ENCODE measurements at regions not wholly inside any gene's neighbourhood (a gene's known extent, or its start where the extent isn't known, plus 50 kb on each side); places are given as distances from the start of the nearest gene placed in this dataset.
"Not testable (repeated sequence)": the region's sequence is repeated elsewhere in the genome, so short reads cannot be mapped to it uniquely, and the experiment has no call there.

DNA sequence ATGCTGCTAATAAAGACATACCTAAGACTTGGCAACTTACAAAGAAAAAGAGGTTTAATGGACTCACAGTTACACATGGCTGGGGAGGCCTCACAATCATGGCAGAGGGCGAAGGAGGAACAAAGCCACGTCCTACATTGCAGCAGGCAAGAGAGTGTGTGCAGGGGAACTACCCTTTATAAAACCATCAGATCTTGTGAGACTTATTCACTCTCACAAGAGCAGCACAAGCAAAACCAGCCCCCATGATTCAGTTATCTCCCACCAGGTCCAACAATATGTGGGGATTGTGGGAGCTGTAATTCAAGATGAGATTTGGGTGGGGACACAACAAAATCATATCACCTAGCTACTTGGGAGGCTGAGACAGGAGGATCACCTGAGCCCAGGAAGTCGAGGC, 202.4 kb downstream of the FAM43A start:
- DNase-seq: not testable (repeated sequence)

DNA sequence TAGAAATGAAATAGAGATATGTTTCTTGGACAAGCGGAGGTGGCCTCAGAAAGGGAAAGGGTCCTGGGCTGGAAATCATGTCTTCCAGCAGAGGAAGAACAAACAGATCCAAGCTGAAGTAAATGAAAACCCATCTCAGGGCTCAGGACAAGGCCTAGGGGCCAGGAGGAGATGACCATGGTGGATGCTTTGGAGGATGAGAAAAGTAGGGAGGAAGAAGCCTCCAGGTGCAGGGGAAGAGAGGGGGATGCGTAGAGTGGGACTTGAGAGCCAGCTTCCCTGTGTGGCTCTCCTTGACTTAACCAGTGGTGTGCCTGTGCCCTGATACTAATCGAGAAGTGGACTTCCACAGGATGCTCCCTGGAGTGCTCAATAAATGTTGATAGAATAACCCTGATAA, 203.2 kb downstream of the FAM43A start:
- DNase-seq: no peak

DNA sequence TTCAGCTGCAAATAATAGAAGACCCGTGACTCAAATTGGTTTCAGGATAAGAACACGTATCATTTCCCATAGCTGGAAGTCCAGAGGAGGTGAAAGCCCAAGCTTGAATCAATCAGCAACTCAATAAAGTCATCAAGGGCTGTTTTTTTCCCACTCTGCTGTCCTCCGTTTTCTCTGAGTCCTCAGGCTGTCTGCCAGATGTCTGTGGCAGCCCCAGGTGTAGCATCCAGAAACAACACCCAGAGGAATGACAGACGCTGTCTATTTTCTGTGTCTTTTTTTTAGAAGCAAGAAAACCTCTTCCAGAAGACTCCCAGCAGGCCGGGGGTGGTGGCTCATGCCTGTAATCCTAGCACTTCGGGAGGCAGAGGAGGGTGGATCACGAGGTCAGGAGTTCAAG, 204.4 kb downstream of the FAM43A start:
- no peak for DNase-seq

DNA sequence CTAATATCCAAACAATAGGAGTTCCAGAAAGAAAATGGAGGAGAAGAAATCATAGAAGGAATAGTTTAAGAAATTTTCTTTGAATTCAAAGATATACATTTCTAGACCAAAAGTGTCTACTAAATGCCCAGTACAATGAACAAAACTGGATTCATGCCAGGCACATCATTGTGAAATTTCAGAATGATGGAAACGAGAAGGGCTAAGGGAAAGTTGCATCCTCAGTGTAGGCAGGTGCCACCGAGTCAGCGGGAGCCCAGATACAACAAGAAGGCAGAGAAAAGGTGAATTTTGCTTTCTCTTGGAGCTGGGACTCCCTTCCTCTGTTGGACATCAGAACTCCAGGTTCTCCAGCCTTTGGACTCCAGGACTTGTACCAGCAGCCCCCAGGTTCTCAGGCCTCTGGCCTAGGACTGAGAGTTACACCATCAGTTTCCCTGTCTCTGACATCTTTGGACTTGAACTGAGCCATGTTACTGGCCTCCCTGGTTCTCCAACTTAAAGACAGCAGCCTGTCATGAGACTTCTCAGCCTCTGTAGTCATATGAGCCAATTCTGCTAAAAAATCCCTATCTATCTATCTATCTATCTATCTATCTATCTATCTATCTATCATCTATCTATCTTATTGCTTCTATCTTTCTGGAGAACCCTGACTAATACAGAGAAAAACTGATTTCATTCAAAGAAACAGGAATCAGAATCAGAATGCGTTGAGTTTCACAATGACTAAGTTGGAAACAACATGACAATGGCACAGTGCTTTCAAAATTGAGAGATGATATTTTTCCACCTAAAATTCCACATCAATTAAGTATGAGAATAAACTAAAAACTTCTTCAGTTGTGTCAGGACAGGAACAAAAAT, 207.7 kb downstream of the FAM43A start:
- no peak for DNase-seq

DNA sequence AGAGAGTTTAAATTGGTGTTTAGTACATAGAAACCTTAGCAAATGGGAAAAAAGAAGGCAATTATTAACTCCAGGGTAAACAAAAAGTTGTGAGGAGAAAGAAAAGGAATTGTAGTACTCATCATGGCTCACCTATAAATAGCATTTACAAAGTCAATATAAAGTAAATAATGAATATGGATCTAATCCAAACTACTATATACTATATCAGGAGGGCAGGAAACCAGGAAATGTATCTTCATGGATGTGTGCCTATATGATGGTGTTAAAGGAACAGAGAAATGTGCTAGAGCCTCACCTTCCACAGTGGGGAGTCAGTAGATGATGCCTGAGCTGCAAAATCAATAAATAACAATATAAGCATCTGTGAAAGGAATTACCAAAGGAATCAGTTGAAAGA, 208.9 kb downstream of the FAM43A start:
- DNase-seq: no peak

DNA sequence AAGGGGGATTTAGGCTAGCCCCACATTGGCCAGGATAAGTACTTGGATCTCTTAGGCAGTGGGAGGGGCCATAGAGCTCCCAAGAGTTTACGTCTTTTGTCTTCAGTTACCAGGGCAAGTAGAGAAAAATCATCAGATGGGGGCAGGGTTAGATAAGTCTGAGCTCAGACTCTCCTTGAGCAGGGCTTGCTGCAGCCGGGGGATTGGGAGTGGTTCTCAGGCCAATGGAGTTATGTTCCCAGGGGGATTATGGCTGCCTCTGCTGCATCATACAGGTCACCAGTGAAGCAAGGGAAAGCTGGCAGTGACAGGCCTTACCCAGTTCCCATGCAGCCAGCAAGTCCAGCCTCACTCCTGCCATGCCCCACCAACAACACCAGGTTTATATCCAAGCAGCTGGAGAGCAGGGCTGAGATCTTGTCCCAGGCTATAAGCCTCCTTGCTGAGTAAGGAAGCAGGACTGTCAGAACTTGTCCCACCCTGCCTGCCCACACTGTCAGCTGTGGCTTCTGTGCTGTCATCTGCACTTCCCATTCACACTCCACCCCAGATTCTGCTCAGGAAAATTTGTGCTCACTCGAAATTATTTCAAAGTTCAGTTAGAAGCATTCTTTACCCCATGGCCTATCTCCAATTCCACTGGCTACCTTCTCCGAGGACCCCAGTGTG, 215.3 kb downstream of the FAM43A start:
- DNase-seq: no peak

DNA sequence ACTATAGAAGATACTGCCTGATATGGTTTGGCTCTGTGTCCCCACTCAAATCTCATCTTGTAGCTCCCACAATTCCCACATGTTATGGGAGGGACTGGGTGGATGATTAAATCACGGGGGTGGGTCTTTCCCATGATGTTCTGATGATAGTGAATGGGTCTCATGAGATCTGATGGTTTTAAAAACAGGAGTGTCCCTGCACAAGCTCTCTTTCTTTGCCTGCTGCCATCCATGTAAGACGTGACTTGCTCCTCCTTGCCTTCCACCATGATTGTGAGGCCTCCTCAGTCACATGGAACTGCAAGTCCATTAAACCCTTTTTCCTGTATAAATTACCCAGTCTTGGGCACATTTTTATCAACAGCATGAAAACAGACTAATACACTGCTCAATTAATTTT, 217.8 kb downstream of the FAM43A start:
- not testable (repeated sequence) for DNase-seq

DNA sequence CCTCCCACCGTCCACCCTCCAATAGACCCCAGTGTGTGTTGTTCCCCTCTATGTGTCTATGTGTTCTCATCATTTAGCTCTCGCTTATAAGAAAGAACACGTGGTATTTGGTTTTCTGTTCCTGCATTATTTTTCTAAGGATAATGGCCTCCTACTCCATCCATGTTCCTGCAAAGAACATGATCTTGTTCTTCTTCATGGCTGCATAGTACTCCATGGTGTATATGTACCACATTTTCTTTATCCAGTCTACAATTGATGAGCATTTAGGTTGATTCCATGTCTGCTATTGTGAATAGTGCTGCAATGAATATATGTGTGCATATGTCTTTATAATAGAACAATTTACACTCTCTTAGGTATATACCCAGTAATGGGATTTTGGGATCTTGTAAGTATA, 219.3 kb downstream of the FAM43A start:
- DNase-seq: not testable (repeated sequence)

DNA sequence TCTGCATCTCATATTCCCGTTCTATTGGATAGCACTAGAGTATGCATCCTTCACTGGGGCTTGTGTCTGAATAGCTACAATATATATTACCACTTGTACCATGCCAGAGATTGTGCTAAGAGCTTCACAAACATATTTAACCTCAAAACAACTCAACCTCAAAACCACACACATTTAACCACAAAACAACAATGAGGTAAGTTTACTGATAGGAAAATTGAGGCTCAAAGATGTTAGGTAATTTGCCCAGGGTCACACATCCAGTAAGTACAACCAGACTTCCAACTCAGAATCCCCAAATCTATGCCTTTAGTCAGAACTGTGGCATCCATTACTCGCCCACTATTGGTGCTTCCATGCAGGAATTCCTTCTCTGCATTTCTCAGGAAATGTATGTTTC, 220.0 kb downstream of the FAM43A start:
- DNase-seq: no peak

DNA sequence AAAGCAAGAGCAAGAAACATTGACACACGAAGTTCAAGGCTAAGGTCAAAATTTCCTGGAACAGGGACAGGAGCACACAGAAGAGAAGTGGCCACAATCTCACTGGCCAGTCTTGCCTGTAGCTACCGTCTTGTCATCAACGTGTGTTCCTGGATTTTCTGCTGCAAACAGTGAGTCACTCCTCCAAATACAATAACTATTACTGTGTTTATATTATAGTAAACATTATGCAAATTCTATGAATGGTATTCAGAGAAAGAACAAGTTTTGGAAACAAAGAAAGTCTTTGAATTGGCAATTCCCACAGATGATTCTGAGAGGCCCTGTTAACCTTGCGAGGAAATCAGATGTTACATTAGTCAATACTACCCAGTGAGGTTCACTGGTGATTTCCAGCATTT, 220.5 kb downstream of the FAM43A start:
- no peak for DNase-seq

DNA sequence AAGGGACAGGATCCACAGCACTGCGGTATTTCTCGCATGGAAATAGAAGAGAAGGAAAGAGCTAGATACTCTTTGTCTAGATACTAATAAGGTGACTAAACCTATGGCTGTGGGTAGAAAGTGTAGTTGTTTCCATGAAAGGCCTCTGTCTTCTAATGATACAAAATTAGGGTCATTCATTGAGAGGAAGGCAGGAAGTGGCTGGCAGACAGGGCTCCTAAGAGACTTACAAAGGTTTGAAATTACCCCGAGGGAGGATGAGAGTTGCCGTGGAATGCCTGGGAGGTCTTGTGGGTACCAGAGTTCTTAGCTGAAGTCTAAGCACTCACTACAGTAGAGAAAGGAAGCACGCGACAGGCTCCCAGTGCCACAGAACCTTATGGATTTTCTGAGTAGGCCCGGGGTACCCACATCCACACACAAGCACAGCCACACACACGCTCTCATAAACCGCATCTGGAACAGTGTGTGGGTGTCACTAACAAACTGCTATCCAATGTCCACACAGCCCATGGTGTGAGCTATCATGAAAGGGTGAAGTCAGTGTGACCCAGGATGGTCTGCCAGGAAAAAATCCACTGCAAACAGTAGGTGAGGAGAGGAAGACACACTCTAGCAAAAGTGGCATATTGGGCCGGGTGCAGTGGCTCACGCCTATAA, 221.4 kb downstream of the FAM43A start:
- no peak for DNase-seq

DNA sequence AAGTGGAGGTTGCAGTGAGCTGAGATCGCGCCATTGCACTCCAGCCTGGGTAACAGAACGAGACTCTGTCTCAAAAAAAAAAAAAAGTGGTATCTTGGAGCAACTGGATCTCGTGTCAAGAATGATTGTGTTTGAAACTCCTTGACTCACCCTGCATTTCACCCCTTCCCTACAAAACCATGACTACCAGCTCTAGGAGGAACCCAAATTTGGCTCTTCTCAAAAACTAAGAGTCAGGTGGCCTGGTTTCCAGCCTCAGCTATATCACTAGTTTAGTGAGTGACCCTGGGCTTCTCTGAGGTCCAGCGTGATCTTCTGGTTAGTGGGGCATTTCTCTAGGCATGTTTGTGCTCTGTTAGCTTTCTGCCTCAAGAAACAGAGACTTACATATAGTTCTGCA, 222.1 kb downstream of the FAM43A start:
- no peak for DNase-seq

DNA sequence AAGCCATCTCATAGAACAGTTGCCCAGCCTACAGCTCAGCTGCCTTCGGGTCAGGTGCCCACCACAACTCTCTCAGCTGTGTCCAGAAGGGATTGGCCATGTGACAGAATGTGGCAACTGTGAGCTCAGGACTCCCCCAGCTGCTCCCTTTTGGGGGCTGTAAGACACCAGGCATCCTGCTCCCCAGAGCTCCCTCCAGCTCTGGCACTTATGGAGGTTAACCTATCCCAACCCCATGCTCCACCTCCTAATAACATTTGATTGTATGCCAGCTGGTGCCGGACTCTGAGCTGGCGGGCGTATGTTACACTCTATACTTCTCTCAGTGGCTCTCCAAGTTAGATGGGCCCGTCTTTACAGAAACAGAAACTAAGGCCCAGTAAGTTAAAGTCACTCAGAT, 222.8 kb downstream of the FAM43A start:
- DNase-seq: no peak

DNA sequence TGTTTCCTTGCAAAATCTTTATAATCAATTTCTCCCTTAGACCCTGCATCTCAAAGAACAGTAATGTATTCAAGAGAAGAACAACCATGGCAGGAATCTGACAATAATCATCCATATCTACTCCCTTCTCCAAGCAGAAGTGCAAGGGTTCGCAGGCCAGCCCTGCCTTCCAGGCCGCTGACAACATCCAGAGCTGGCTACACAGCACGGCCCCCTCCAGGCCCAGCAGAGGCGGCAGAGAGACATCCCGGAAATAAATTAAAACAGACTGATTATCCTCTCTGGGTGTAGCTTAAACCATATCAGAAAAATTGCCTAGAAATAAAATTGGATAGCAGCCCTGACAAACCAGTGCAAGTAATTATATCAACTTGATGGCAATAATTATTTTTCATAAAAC, 223.3 kb downstream of the FAM43A start:
- DNase-seq: no peak

DNA sequence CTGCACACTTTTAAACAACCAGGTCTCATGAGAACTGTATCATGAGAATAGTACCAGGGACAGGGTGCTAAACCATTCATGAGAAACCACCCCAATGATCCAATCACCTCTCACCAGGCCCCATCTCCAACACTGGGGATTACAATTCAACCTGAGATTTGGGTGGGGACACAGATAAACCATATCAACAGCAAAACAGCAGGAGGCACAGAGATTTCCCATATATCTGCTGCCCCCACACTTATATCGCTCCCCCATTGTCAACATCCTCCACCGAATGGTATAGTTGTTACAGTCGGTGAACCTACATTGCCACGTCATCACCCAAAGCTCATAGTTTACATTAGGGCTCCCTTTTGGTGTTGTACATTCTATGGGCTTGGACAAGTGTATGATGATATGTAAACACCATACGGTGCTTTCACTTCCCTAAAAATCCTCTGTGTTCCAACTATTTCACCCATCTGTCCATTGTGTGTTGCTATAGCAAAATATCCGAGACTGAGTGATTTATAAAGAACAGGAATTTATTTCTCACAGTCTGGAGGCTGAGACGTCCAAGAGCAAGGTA, 224.8 kb downstream of the FAM43A start:
- no peak for DNase-seq

DNA sequence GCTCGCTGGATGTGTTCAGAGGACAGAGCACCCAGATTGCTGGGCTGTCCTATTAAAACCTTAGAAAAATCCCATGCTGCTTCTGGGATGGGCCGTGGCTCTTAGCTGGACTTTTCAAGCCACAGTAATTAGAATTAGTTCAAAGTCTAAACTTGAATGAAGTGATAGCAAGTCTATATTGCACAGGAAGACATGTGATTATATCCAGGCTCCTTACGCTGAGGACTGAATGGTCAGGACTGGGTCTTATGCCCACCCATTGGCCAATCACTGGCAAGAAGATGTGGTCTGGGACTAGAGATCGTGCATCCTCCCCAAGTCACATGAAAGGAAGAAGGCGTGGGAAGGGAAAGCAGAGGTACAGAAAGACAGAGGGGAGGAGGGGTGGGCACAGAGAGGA, 227.6 kb downstream of the FAM43A start:
- no peak for DNase-seq

DNA sequence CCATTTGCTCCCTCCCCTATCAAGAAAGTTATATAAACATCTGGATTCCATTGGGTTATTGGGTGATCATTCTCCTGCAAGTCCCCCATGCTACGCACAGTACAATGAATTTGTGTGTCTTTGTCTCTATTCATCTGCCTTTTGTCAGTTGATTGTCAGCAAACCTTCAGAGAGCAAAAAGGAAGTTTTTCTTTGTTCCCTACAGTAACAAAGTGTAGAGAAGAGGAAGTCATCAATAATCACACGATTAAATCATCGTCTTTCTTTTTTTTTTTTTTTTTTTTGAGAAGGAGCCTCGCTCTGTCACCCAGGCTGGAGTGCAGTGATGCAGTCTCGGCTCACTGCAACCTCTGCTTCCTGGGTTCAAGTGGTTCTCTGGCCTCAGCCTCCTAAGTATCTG, 239.2 kb downstream of the FAM43A start:
- not testable (repeated sequence) for DNase-seq

DNA sequence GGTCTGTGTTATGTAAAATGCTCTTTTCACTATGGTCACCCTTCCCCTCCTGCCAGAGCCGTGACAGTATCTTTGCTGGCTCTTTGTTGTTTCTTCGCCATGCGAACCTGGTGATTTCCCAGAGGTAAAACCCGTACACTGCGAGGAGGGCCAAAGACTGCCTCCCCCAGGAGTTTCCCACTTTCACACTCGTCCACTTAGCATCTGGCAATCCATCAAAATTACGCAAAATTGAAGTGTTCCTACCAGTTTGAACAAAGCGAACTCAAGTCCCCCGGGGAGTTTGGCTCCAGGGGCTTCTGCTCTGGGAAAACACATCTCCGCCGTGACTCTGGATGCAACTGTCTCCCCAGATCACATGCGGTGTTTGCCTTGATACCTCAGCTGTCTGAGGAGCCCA, 239.9 kb downstream of the FAM43A start:
- DNase-seq: no peak

DNA sequence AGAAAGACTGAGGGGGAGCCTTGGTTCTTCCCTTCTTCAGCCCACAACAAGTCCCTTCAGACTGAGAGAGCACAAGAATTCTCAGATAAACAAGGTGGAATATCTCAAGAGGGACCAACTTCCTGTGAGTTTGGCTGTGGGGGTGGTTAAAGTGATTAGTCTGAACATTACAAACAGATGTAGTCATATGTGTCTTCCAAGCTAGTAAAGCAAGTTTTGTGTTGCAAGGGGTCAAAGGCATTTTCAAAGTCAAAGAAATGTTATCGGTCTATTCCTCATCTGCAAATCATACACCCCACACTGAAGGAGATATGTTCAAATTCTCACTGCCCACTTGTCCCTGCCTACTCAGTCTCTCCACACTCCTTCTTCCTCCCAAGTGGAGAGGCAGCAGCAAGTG, 242.5 kb downstream of the FAM43A start:
- DNase-seq: no peak

DNA sequence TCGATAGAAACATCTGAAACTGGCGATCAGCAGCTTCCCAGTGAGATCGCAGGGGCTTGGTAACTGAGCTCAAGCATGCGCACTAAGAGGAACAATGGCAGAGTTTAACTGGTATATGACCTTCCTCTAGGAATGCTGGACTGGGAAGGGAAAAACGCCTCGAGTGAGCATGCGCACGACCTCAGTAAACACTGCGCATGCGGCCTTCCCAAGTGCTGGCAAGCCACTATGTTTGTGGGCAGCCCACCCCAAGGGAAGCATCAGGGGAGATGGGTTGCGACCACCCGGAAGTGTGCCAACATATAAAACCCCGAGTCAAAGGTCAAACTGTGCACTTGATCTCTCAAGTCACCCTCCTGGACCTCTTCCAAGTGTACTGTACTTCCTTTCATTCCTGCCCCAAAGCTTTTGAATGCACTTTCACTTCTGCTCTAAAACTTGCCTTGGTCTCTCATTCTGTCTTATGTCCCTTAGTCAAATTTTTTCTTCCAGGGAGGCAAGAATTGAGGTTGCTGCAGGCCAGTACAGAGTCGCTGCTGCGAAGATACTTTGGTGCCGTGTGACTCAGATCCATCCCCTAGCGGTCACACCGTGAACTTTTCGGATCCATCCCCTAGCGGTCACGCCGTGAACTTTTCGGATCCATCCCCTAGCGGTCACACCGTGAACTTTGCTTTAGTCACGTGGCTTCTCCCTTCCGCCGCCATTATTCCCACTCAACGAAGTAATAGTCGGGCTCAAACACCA, 243.3 kb downstream of the FAM43A start:
- DNase-seq: no peak

DNA sequence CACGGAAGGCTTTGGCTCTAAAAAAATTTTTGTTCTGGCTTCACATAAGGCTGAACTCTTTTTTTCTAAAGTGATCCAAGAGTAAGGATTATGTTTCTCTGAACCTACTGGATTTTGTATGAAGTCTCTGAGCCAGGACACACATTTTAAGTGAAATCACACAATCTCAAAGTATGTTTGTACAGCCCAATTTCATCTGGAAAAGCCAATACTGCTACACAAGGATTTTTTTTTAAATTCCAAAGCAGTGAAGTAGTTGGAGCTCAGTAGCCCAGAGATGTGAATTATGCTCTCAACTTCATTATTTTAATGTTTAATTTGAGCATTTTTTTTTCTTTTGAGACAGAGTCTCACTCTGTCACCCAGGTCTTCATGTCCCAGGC, 243.9 kb downstream of the FAM43A start:
- DNase-seq: no peak

DNA sequence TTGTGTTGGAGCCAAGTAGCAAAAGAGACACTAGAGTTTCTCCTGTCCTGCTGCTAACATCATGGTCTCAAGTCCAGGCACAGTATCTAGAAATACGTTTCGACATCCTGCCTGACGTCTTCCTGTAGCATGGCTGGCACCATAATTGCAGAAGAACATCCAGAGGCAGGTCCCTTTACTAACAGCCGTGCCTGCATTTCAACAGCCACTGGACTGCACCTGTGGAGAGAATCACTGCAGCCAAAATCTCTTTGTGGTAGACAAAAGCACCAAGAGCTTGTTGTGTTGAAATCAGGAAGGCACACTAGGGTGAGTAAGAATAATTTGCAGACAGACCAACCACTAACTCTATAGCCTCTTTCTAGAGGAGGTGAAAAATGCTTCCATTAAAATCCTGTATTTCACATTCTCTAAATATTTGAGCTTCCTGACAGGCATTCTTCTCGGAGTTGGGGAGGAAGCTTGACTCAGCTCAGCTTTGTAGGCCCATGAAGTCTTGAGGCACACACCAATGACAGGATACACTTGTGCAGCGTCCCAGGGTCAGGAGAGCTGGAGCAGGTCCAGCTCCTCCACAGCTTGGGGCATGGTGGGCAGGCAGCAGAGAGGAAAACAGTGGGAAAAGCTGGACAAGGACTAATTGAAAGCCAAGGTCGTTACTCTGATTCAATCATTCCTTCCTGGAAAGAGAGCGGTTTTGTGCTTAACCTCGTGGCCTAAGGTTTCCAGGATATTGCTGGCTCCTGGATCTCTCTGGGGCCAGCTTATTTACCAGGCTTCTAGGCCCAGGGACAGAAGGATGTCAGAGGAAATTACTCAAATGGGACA, 244.9 kb downstream of the FAM43A start:
- no peak for DNase-seq
